ENCODE measurements at regions not wholly inside any gene's neighbourhood (a gene's known extent, or its start where the extent isn't known, plus 50 kb on each side); places are given as distances from the start of the nearest gene placed in this dataset.
"Not testable (repeated sequence)": the region's sequence is repeated elsewhere in the genome, so short reads cannot be mapped to it uniquely, and the experiment has no call there.

GRCh38 chr10:53422223-53422888, 649.8 kb upstream of the MBL2 start:
- FAIRE-seq = no peak

GRCh38 chr10:53412651-53413050, 640.1 kb upstream of the MBL2 start:
- FAIRE-seq = no peak

- FAIRE-seq = no peak
These were observed 633.9 kb upstream of the MBL2 start for GRCh38 chr10:53406532-53406931.

- no peak for FAIRE-seq
These were observed 631.1 kb upstream of the MBL2 start for GRCh38 chr10:53403688-53404087.

- FAIRE-seq = no peak
These were observed 630.0 kb upstream of the MBL2 start for GRCh38 chr10:53402594-53402993.

- FAIRE-seq = no peak
These were observed 629.0 kb upstream of the MBL2 start for GRCh38 chr10:53401536-53401935.

- FAIRE-seq = no peak
These were observed 624.3 kb upstream of the MBL2 start for GRCh38 chr10:53396876-53397275.

- no peak for FAIRE-seq
These were observed 622.9 kb upstream of the MBL2 start for GRCh38 chr10:53395449-53395848.

GRCh38 chr10:53387562-53387961, 615.0 kb upstream of the MBL2 start:
- no peak for FAIRE-seq

GRCh38 chr10:53382543-53382942, 610.0 kb upstream of the MBL2 start:
- FAIRE-seq = no peak

GRCh38 chr10:53379956-53380355, 607.4 kb upstream of the MBL2 start:
- FAIRE-seq = no peak

GRCh38 chr10:53370347-53370746, 597.8 kb upstream of the MBL2 start:
- no peak for FAIRE-seq

GRCh38 chr10:53361936-53362335, 589.4 kb upstream of the MBL2 start:
- no peak for FAIRE-seq

- no peak for FAIRE-seq
These were observed 588.7 kb upstream of the MBL2 start for GRCh38 chr10:53361281-53361680.

- not testable (repeated sequence) for FAIRE-seq
These were observed 586.4 kb upstream of the MBL2 start for GRCh38 chr10:53358978-53359377.

- FAIRE-seq = no peak
These were observed 586.0 kb upstream of the MBL2 start for GRCh38 chr10:53358536-53358935.

- no peak for FAIRE-seq
These were observed 585.0 kb upstream of the MBL2 start for GRCh38 chr10:53357587-53357986.

GRCh38 chr10:53356616-53357349, 584.2 kb upstream of the MBL2 start:
- no peak for FAIRE-seq

- not testable (repeated sequence) for FAIRE-seq
These were observed 569.9 kb upstream of the MBL2 start for GRCh38 chr10:53342531-53342930.

GRCh38 chr10:53338199-53338598, 565.6 kb upstream of the MBL2 start:
- not testable (repeated sequence) for FAIRE-seq

- FAIRE-seq = not testable (repeated sequence)
These were observed 563.3 kb upstream of the MBL2 start for GRCh38 chr10:53335803-53336422.

- FAIRE-seq = no peak
These were observed 558.9 kb upstream of the MBL2 start for GRCh38 chr10:53331460-53331859.

GRCh38 chr10:53326401-53327305, 554.1 kb upstream of the MBL2 start:
- FAIRE-seq = not testable (repeated sequence)

All from A204.1 (cell line).